ENCODE measurements at regions not wholly inside any gene's neighbourhood (a gene's known extent, or its start where the extent isn't known, plus 50 kb on each side); places are given as distances from the start of the nearest gene placed in this dataset.

DNA sequence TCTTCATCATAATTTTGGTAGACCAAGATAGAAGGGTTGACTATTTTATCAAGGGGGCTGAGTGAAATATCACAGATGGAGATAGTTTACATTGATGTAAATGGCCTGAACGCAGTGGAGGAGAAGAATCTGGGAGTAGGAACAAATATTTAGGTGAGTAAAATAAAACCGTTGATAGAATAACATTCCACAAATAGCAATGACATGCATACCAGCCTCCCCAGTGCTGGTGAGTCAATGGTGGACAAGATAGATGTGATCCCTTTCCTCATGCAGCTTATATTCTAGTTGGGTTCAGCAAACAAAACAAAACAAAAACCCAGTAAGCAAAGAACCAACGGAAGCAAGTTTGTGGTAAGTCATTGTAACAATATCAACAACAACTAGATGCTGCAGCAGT is 385.2 kb downstream of the FAM170A start:
- H3K27ac Mint-ChIP-seq = no peak overlapping the region
- no peaks in the 10 kb centered on the region for H3K9me3 ChIP-seq (ENCODE audit: control insufficient read depth, low read length, poor library complexity, severe bottlenecking)
- ATAC-seq = no peak

DNA sequence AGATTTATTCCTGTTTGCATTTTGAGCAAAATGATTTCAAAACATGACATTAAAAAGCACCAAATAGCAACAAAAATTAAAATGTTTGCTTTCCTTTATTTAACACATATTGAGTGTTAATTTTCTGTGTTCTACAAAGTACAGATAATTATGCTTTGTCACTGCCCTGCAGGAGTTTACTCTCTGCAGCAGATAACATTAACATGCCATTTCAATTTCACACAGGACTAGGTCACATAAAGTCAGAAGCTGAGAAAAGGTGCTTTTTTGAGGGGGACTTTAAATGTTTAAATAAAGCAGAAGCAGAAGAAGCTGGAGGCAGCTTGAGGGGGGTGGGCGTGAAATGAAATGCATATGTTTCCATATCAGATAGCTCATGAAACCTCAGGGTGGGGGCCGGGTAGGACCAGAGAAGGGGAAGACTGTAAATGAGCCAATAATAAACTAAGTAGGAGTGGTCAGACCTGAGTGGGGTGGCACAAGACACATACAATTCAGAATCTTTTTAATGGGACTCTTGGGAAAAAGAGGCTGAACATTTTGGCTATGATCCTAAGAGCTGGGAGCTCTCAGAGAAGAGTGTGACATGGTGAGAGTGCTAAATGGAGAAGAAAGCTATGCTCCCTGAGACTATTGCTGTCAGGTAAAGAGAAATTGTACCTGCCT is 387.5 kb downstream of the FAM170A start:
- Mint-ChIP-seq H3K4me1 (no peaks in the 10 kb centered on the region), H3K27ac (no peak overlapping the region), H3K27me3 (no peaks in the 10 kb centered on the region), H3K36me3 (ENCODE audit: low read depth) (no peaks in the 10 kb centered on the region), H3K4me3 (no peak overlapping the region)
- DNase-seq = no peak
- ATAC-seq = no peak
- no peaks in the 10 kb centered on the region for H3K9me3 ChIP-seq (ENCODE audit: control insufficient read depth, low read length, poor library complexity, severe bottlenecking)

More for the DNA sequence above, 385.2 kb downstream of the FAM170A start:
- no peak overlapping the region for H3K4me3 Mint-ChIP-seq
- H3K27me3 Mint-ChIP-seq = no peaks in the 10 kb centered on the region
- H3K36me3 Mint-ChIP-seq (ENCODE audit: low read depth) = no peaks in the 10 kb centered on the region
- DNase-seq = no peak
- no peaks in the 10 kb centered on the region for H3K4me1 Mint-ChIP-seq

DNA sequence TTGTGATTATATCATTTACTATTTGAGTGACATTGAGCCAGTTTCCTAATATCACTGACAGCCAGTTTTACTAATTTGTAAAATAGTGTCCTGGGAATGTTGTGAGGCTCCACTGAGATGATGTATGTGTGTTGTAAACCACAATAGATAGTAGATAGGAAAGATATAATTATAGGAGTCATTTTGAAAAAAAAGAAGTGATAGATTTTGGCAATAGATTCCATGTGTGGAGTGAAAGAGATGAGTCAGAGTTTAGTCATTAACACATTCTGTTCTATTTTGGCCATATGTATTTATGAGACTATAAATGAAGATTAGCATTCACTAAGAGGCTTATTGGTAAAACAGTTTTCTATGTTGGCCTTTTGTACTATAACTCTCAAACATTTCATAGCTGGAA is 388.2 kb downstream of the FAM170A start:
- Mint-ChIP-seq H3K36me3 (ENCODE audit: low read depth) (no peaks in the 10 kb centered on the region), H3K4me1 (no peaks in the 10 kb centered on the region), H3K27ac (no peak overlapping the region), H3K4me3 (no peak overlapping the region), H3K27me3 (no peaks in the 10 kb centered on the region)
- H3K9me3 ChIP-seq (ENCODE audit: control insufficient read depth, low read length, poor library complexity, severe bottlenecking) = no peaks in the 10 kb centered on the region
- DNase-seq (no peak), ATAC-seq (no peak)

DNA sequence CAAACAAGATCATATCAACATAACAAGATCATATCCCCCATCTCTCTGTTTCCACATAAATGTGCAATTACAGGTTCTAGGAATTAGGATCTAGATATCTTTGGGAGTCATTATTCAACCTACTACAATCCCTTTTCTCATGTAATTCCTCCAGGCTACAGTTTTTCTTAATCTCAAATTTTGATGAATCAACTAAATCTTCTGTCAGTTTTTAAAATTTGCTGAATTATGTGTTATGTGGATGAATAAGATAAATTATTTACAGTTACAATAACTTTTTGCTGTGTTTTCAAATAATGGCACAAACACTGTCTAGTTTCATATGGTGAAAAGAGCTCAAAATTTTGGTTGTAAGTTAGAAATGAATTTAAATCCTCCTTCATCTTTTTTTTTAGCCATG is 405.8 kb downstream of the FAM170A start:
- H3K27ac Mint-ChIP-seq = no peak overlapping the region
- H3K4me3 Mint-ChIP-seq = no peak overlapping the region
- DNase-seq = no peak
- no peaks in the 10 kb centered on the region for H3K27me3 Mint-ChIP-seq
- H3K36me3 Mint-ChIP-seq (ENCODE audit: low read depth) = no peaks in the 10 kb centered on the region
- H3K4me1 Mint-ChIP-seq = no peaks in the 10 kb centered on the region
- ATAC-seq = no peak
- no peaks in the 10 kb centered on the region for H3K9me3 ChIP-seq (ENCODE audit: control insufficient read depth, low read length, poor library complexity, severe bottlenecking)

DNA sequence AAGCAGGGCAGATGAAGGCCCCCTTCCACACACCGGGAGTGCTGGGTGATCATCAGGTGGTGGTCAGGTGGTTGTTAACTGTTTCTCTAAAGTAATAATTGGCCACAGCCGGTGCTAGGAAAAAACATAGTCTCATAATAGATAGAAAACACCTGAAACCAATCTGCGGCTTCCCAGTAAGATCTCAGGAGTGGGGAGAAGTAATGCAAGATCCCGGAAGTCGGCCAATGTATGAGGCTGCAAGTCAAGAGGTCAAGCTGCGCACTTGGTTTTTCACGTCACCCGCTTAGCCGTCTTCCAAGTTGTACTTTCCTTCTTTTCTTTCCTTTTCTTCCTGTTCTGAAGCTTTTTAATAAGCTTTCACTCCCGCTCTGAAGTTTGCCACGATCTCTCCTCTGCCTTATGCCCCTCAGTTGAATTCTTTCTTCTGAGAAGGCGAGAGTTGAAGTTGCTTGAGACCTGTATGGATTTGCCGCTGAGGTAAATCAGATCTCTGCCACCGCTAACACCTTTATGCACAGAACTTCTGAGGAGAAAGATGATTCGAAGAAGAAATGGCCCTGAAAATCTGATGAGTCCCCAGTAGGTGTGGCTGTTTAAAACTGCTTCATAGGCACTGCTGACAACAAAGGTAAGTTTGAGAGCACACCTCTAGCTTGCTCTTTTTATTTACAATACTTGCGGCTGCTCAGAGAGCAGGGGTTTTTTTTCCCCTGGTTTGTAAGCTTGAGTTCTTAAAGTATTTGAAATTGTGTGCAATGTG is 406.6 kb downstream of the FAM170A start:
- no peaks in the 10 kb centered on the region for H3K27me3 Mint-ChIP-seq
- ATAC-seq (no peak), DNase-seq (no peak)
- no peak overlapping the region for H3K4me3 Mint-ChIP-seq
- no peaks in the 10 kb centered on the region for H3K4me1 Mint-ChIP-seq
- no peaks in the 10 kb centered on the region for H3K9me3 ChIP-seq (ENCODE audit: control insufficient read depth, low read length, poor library complexity, severe bottlenecking)
- H3K36me3 Mint-ChIP-seq (ENCODE audit: low read depth) = no peaks in the 10 kb centered on the region
- H3K27ac Mint-ChIP-seq = no peak overlapping the region

DNA sequence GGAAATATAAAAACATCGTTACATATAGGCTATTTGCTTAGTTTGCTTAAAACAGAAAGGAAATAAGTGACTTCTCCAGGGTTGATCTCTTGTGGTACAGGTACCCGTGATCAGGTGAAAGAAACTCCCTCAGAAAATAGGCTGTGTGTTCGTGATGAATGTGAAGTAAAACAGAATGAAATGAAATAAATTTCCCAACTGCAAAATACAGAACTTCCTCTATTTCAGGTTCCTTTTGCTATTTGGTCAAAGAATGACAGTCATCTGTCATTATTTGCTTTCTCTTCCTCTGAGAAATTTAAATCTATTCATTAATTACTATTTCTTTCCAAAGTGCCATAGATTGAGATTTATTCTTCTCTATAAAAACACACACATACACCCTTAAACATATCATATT is 408.1 kb downstream of the FAM170A start:
- no peaks in the 10 kb centered on the region for H3K36me3 Mint-ChIP-seq (ENCODE audit: low read depth)
- no peaks in the 10 kb centered on the region for H3K4me1 Mint-ChIP-seq
- H3K4me3 Mint-ChIP-seq = no peak overlapping the region
- H3K9me3 ChIP-seq (ENCODE audit: control insufficient read depth, low read length, poor library complexity, severe bottlenecking) = no peaks in the 10 kb centered on the region
- no peak for DNase-seq
- H3K27me3 Mint-ChIP-seq = no peaks in the 10 kb centered on the region
- no peak overlapping the region for H3K27ac Mint-ChIP-seq
- ATAC-seq = no peak

DNA sequence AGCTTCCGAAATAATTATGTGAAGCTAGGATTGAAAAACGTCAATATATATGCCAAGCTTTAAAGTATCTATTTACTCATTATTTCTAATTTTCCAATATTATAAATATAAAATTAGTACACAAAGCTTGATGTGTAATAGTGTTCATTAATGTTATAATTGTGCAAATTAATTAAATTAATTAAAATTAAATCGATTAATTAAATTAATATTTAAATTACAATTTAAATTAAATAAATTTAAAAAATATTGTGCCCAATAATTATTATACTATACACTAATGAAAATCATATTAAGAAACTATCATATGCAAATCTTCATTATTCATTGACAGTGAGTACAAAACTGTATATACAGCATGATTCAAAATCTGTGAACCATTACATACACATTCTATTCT is 409.8 kb downstream of the FAM170A start:
- Mint-ChIP-seq H3K4me1 (no peaks in the 10 kb centered on the region), H3K27ac (no peak overlapping the region), H3K4me3 (no peak overlapping the region), H3K27me3 (no peaks in the 10 kb centered on the region), H3K36me3 (ENCODE audit: low read depth) (no peaks in the 10 kb centered on the region)
- no peaks in the 10 kb centered on the region for H3K9me3 ChIP-seq (ENCODE audit: control insufficient read depth, low read length, poor library complexity, severe bottlenecking)
- DNase-seq = no peak
- ATAC-seq = no peak

DNA sequence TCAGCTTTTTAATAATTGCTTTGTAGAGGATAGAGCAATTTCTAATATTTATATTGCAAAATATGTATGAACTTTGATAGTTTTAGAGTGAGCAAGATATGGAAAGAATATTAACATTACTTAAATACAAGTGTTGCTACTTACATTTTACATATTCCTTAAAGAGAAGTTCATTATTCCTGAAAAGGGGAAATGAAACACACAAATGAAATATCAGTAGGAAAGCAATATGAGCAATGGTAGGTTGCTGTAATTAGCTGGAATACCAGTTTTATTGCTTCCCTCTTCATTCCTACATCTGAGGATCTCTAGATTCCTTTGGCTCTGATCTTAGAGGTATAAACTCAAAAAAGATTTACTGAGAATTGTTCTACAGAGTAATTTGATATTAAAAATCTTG is 414.1 kb downstream of the FAM170A start:
- no peak for ATAC-seq
- H3K27ac Mint-ChIP-seq = no peak overlapping the region
- no peaks in the 10 kb centered on the region for H3K4me1 Mint-ChIP-seq
- no peaks in the 10 kb centered on the region for H3K36me3 Mint-ChIP-seq (ENCODE audit: low read depth)
- no peak for DNase-seq
- H3K27me3 Mint-ChIP-seq = no peaks in the 10 kb centered on the region
- H3K4me3 Mint-ChIP-seq = no peak overlapping the region
- no peaks in the 10 kb centered on the region for H3K9me3 ChIP-seq (ENCODE audit: control insufficient read depth, low read length, poor library complexity, severe bottlenecking)

DNA sequence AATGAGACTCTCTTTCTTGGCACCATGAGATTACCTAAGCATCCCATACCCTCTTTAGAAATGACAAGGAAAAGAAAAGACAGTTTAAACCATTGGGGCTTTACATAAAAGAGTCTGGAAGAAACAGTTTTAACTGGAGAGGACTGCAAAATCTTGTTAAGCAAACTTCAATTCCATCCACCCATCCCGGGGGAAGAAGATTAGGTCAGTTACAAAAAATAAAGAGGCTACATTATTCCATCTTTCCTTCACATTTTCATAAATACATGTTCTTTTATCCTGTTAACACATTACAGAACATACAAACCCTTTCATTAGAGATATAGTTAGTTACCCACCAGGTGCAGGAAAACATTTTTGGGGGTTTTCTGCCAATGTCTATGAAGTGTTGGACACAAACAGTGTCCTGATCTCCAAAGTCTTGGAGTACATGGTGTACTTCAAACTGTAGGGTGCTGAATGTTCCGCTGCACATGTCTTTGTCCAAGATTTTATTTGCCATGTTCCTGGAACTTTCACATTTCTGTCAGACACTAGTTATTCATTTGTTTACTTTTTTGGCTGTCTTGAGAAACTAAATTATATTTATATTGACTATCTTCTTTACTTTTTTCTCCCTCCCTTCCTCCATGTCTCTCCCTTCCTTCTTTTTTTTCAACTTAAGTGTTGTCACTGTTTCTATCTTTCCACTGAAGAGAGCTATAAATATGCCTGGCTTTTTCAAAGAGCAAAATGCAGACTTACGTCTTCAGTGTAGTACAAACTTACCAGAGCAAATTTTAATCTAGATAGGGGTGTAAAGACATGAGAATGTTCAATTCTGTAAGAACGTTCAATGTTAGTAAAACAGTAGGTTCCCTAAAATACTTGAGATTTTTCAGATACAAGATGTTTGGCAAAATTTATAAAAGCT is 410.9 kb upstream of the PRR16 start:
- no peaks in the 10 kb centered on the region for H3K9me3 ChIP-seq (ENCODE audit: control insufficient read depth, low read length, poor library complexity, severe bottlenecking)
- Mint-ChIP-seq H3K27ac (no peak overlapping the region), H3K4me3 (no peak overlapping the region), H3K4me1 (no peaks in the 10 kb centered on the region), H3K36me3 (ENCODE audit: low read depth) (no peaks in the 10 kb centered on the region), H3K27me3 (no peaks in the 10 kb centered on the region)
- ATAC-seq (no peak), DNase-seq (no peak)

DNA sequence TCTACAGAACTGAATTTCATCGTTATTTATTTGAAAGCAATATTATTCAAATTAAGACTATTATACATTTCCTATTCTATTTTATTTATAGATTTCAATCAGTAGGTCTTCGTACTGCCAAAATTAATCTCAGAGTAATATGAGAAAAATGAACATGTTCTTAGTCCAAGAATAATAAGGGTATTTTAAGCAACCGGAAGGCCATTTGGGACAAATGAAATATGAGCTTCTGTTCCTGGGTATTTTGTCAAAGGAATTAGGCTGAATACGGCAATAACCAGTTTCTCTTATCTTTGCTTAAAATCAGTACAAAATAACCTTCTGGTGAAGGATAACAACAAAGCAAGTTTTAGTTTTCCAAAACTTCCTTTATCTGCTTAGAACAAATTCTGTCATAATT is 410.3 kb upstream of the PRR16 start:
- H3K9me3 ChIP-seq (ENCODE audit: control insufficient read depth, low read length, poor library complexity, severe bottlenecking) = no peaks in the 10 kb centered on the region
- no peak for ATAC-seq
- Mint-ChIP-seq H3K4me3 (no peak overlapping the region), H3K4me1 (no peaks in the 10 kb centered on the region), H3K27me3 (no peaks in the 10 kb centered on the region), H3K36me3 (ENCODE audit: low read depth) (no peaks in the 10 kb centered on the region), H3K27ac (no peak overlapping the region)
- no peak for DNase-seq

DNA sequence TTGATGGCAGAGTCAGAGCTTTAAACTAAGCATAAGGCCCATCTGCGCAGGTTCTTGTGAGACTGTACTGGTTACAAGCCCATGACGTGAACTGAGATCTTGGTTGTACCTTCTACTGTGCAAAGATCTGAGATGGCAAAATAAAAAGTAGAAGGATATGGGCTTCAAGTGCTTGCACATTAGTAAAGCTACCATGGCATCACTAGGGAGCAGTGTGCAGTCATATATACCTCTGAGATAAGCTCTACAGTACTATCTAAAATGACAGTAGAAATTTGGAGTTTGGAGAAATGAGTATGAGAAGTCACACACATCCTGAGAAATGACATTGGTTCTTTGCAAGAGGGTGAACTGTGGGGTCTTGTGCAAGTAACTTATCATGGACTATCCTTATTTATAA is 408.2 kb upstream of the PRR16 start:
- Mint-ChIP-seq H3K36me3 (ENCODE audit: low read depth) (no peaks in the 10 kb centered on the region), H3K27me3 (no peaks in the 10 kb centered on the region), H3K4me1 (no peaks in the 10 kb centered on the region), H3K27ac (no peak overlapping the region), H3K4me3 (no peak overlapping the region)
- H3K9me3 ChIP-seq (ENCODE audit: control insufficient read depth, low read length, poor library complexity, severe bottlenecking) = no peaks in the 10 kb centered on the region
- ATAC-seq (no peak), DNase-seq (no peak)

DNA sequence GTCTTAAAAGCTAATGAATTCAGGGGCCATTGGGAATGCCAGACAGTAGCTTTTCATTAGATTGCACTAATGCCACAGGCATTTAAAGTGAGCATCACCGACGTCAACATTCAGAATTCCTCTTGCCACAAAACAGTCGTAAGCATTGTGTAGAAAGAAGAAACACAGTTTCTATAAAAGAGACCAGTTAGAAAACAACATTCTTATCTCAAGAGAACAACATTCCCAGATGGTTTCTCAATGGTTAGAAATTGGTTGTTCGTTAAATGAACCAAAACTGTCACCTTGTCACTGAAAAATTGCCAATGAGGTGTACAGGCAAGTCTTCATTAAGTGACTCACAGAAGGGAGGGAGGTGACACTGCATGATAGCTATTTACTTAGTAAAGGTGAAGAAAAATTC is 401.6 kb upstream of the PRR16 start:
- no peak for DNase-seq
- Mint-ChIP-seq H3K36me3 (ENCODE audit: low read depth) (no peaks in the 10 kb centered on the region), H3K27me3 (no peaks in the 10 kb centered on the region), H3K27ac (no peak overlapping the region), H3K4me1 (no peaks in the 10 kb centered on the region), H3K4me3 (no peak overlapping the region)
- no peaks in the 10 kb centered on the region for H3K9me3 ChIP-seq (ENCODE audit: control insufficient read depth, low read length, poor library complexity, severe bottlenecking)
- ATAC-seq = no peak

DNA sequence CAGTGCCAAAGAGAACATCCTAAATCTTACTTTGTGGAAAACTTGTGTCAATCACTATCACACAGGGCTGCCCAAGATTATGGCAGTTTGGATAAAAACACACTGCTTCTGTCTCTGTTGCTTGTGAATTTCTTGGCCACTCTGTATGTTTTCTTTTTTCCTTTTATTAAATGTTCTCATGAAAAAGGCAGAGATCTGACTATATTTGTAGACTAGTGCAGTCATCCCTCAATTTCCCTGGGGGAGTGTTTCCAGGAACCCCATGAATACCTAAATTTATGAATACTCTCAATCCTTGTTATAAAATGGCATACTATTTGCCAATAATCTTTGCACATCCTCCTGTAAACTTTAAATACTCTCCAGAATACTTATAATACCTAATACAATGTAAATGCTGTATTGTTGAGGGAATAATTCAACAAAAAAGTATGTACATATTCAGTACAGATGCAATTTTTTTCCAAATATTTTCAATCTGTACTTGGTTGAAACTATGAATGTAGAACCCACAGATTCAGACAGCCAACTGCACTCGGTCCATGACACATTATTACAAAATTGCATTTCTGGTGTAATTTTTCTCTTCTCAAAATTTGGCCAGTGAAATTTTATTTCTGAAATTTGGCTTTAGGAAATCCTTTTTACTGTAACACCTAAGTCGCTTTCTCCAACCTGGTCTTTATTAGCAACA is 391.9 kb upstream of the PRR16 start:
- DNase-seq = no peak
- H3K9me3 ChIP-seq (ENCODE audit: control insufficient read depth, low read length, poor library complexity, severe bottlenecking) = no peaks in the 10 kb centered on the region
- no peak overlapping the region for H3K4me3 Mint-ChIP-seq
- ATAC-seq = no peak
- no peak overlapping the region for H3K27ac Mint-ChIP-seq
- H3K4me1 Mint-ChIP-seq = no peaks in the 10 kb centered on the region
- no peaks in the 10 kb centered on the region for H3K36me3 Mint-ChIP-seq (ENCODE audit: low read depth)
- no peaks in the 10 kb centered on the region for H3K27me3 Mint-ChIP-seq

Data from T-helper 17 cell (primary cell).